OCI-M1 (cell line): ENCODE measurements at regions not wholly inside any gene's neighbourhood (a gene's known extent, or its start where the extent isn't known, plus 50 kb on each side); places are given as distances from the start of the nearest gene placed in this dataset.

Experiments
- DNase-seq: peaks from one replicate; lab custom pipeline; 2025; lab: John Stamatoyannopoulos, UW

- DNase-seq = no peak
Observed at GRCh38 chr5:152337484-152337883, 67.6 kb downstream of the NMUR2 start.

- DNase-seq = no peak
Observed at GRCh38 chr5:152335461-152335860, 69.6 kb downstream of the NMUR2 start.

- DNase-seq = no peak
Observed at GRCh38 chr5:152332716-152333460, 72.2 kb downstream of the NMUR2 start.

GRCh38 chr5:152331718-152332117, 73.4 kb downstream of the NMUR2 start:
- DNase-seq = no peak

- no peak for DNase-seq
Observed at GRCh38 chr5:152331006-152331405, 74.1 kb downstream of the NMUR2 start.

- DNase-seq = no peak
Observed at GRCh38 chr5:152329761-152330283, 75.3 kb downstream of the NMUR2 start.

- no peak for DNase-seq
Observed at GRCh38 chr5:152329207-152329606, 75.9 kb downstream of the NMUR2 start.

- no peak for DNase-seq
Observed at GRCh38 chr5:152315942-152316341, 89.1 kb downstream of the NMUR2 start.

- no peak for DNase-seq
Observed at GRCh38 chr5:152314196-152314829, 90.8 kb downstream of the NMUR2 start.

- no peak for DNase-seq
Observed at GRCh38 chr5:152309926-152310450, 95.1 kb downstream of the NMUR2 start.

- no peak for DNase-seq
Observed at GRCh38 chr5:152306386-152306785, 98.7 kb downstream of the NMUR2 start.

- DNase-seq = no peak
Observed at GRCh38 chr5:152305525-152305924, 99.6 kb downstream of the NMUR2 start.

GRCh38 chr5:152303841-152304240, 101.2 kb downstream of the NMUR2 start:
- DNase-seq = no peak

- DNase-seq = no peak
Observed at GRCh38 chr5:152297866-152298265, 107.2 kb downstream of the NMUR2 start.

- DNase-seq = no peak
Observed at GRCh38 chr5:152293189-152293588, 111.9 kb downstream of the NMUR2 start.

- DNase-seq = no peak
Observed at GRCh38 chr5:152290181-152290580, 114.9 kb downstream of the NMUR2 start.

- no peak for DNase-seq
Observed at GRCh38 chr5:152288917-152289595, 116.0 kb downstream of the NMUR2 start.

- no peak for DNase-seq
Observed at GRCh38 chr5:152288499-152288898, 116.6 kb downstream of the NMUR2 start.

- no peak for DNase-seq
Observed at GRCh38 chr5:152285764-152286163, 119.3 kb downstream of the NMUR2 start.

GRCh38 chr5:152282331-152282730, 122.7 kb downstream of the NMUR2 start:
- no peak for DNase-seq

GRCh38 chr5:152277936-152278335, 127.1 kb downstream of the NMUR2 start:
- DNase-seq = no peak

GRCh38 chr5:152274224-152274623, 130.9 kb downstream of the NMUR2 start:
- no peak for DNase-seq

- DNase-seq = peak; percentile 29
Observed at GRCh38 chr5:152271420-152271819, 133.7 kb downstream of the NMUR2 start.
